ENCODE measurements at regions not wholly inside any gene's neighbourhood (a gene's known extent, or its start where the extent isn't known, plus 50 kb on each side); places are given as distances from the start of the nearest gene placed in this dataset.

GRCh38 chr3:186411994-186412393 is 50.0 kb upstream of the DGKG start:
- DNase-seq (ENCODE audit: low spot score), result no peak

Measured in iPS-NIHi11 (cell line).